HepG2 (cell line): ENCODE measurements at regions not wholly inside any gene's neighbourhood (a gene's known extent, or its start where the extent isn't known, plus 50 kb on each side); places are given as distances from the start of the nearest gene placed in this dataset.

Experiments used
- ATAC-seq: fragments of 200-7000 bp; cut with Tn5 transposase; 3 replicates; pipeline ENCODE4 v1.9.1; 2020; ENCODE audit warnings: mild to moderate bottlenecking, moderate library complexity
- BruUV-seq: library from RNA; stranded (reverse); fragments of 400-500 nt; replicated peaks from 2 replicates; lab custom pipeline; 2021; lab: Mats Ljungman, UMichigan
- CTCF ChIA-PET: fragments of 300-600 bp; formaldehyde crosslinking; extraction: SDS; loops from one replicate; lab custom pipeline; 2021; ENCODE audit warnings: low total read pairs, inconsistent platforms, low intra/inter-chr PET ratio; lab: Yijun Ruan, JAX
- POLR2A ChIA-PET: fragments of 350-600 bp; sonication (Branson Sonifier 250); formaldehyde crosslinking; loops from one replicate; lab custom pipeline; 2020; ENCODE audit warnings: antibody characterized with exemption, inconsistent platforms; lab: Yijun Ruan, JAX
- DNase-seq: peaks from one replicate; pipeline ENCODE4 v3.0.0-alpha.2; 2015; ENCODE audit warnings: low spot score
- FAIRE-seq: peaks from 3 replicates; lab custom pipeline; 2011; peaks lifted over from hg19 to GRCh38; lab: Jason Lieb, UNC
- H2AFZ ChIP-seq: one replicate; pipeline ENCODE4 v1.6.1; 2011; ENCODE audit warnings: low read length, inconsistent platforms
- H3K27ac ChIP-seq: fragments of 300-600 bp; 3 replicates; pipeline ENCODE4 v1.8.0; 2011; ENCODE audit warnings: mixed run types, mild to moderate bottlenecking, mixed read lengths, low read length, inconsistent platforms; ENCODE audit not compliant: insufficient read depth; ENCODE audit errors: extremely low read length
- H3K27me3 ChIP-seq, 2 experiments: fragments of 200-600 bp in 1 of 2; 2 replicates in 1 of 2; 3 replicates in 1 of 2; pipeline versions ENCODE4 v1.6.0 to v1.8.0; 2011; ENCODE audit warnings: low read length in 2 of 2, mild to moderate bottlenecking in 2 of 2, moderate library complexity in 2 of 2, inconsistent platforms in 1 of 2; ENCODE audit not compliant: insufficient read depth in 2 of 2, control insufficient read depth in 1 of 2
- H3K36me3 ChIP-seq, 2 experiments: fragments of 200-600 bp in 1 of 2; replicated peaks in 1 of 2; 2 replicates in 1 of 2; 3 replicates in 1 of 2; pipeline versions ENCODE4 v1.5.1 to v1.8.0; 2011; ENCODE audit warnings: low read length in 2 of 2, inconsistent platforms in 1 of 2; ENCODE audit not compliant: insufficient read depth in 2 of 2, control insufficient read depth in 1 of 2
- H3K4me1 ChIP-seq: 2 replicates; pipeline ENCODE4 v1.5.1; 2012; ENCODE audit warnings: low read length, inconsistent platforms; ENCODE audit not compliant: insufficient read depth
- H3K4me2 ChIP-seq: 2 replicates; pipeline ENCODE4 v1.6.0; 2011; ENCODE audit warnings: low read depth, low read length, inconsistent platforms
- H3K4me3 ChIP-seq, 3 experiments: fragments of 200-600 bp in 1 of 3; sonication (generic), shearing (Covaris generic) in 1 of 3; replicated peaks in 1 of 3; 2 replicates each; pipeline ENCODE4 v1.5.1; 2011 to 2016; ENCODE audit warnings: low read length in 3 of 3, inconsistent platforms in 2 of 3, low read depth in 2 of 3, mild to moderate bottlenecking in 2 of 3, control low read depth in 1 of 3, mixed read lengths in 1 of 3; ENCODE audit not compliant: insufficient read depth in 1 of 3
- H3K79me2 ChIP-seq: one replicate; pipeline ENCODE4 v1.6.1; 2011; ENCODE audit warnings: low read length, inconsistent platforms; ENCODE audit not compliant: insufficient read depth
- H3K9ac ChIP-seq: 2 replicates; pipeline ENCODE4 v1.6.0; 2011; ENCODE audit warnings: mild to moderate bottlenecking, low read depth, low read length, inconsistent platforms; ENCODE audit not compliant: insufficient read depth
- H3K9me3 ChIP-seq: 2 replicates; pipeline ENCODE4 v1.5.1; 2012; ENCODE audit warnings: mild to moderate bottlenecking, low read length
- H4K20me1 ChIP-seq: 2 replicates; pipeline ENCODE4 v1.6.0; 2011; ENCODE audit warnings: inconsistent platforms, mild to moderate bottlenecking, low read length, moderate library complexity; ENCODE audit not compliant: insufficient read depth
- ARID2 ChIP-seq: sonication (generic); formaldehyde crosslinking; IDR thresholded peaks from 2 replicates; pipeline ENCODE4 v1.8.1; 2022; ENCODE audit warnings: mild to moderate bottlenecking, missing genetic modification reagents, borderline replicate concordance
- HNRNPUL1 ChIP-seq: fragments of 200-400 bp; formaldehyde crosslinking; IDR thresholded peaks from 2 replicates; pipeline ENCODE4 v1.6.1; 2017; ENCODE audit warnings: low read depth, mild to moderate bottlenecking, low read length, moderate library complexity
- IRX3 ChIP-seq: sonication (generic); formaldehyde crosslinking; IDR thresholded peaks from 2 replicates; pipeline ENCODE4 v1.8.1; 2023; ENCODE audit warnings: mild to moderate bottlenecking, low read depth, missing genetic modification reagents, borderline replicate concordance
- JUN ChIP-seq: sonication (generic); formaldehyde crosslinking; IDR thresholded peaks from 2 replicates; pipeline ENCODE4 v1.4.0; 2020; ENCODE audit warnings: mild to moderate bottlenecking, missing genetic modification reagents
- PAX8 ChIP-seq: sonication (generic); formaldehyde crosslinking; IDR thresholded peaks from 2 replicates; pipeline ENCODE4 v1.8.0; 2022; ENCODE audit warnings: mild to moderate bottlenecking, missing genetic modification reagents, borderline replicate concordance
- RARA ChIP-seq: IDR thresholded peaks from 2 replicates; pipeline ENCODE4 v1.6.1; 2016; ENCODE audit warnings: missing genetic modification reagents, missing compliant biosample characterization
- SMAD1 ChIP-seq: sonication (generic); formaldehyde crosslinking; IDR thresholded peaks from 2 replicates; pipeline ENCODE4 v1.4.0; 2020; ENCODE audit warnings: missing genetic modification reagents, low read depth, mild to moderate bottlenecking, borderline replicate concordance
- SOX5 ChIP-seq: IDR thresholded peaks from 2 replicates; pipeline ENCODE4 v1.6.1; 2016; ENCODE audit warnings: borderline replicate concordance
- SRY ChIP-seq: sonication (generic); formaldehyde crosslinking; IDR thresholded peaks from 2 replicates; pipeline ENCODE4 v1.8.0; 2022; ENCODE audit warnings: mild to moderate bottlenecking, missing genetic modification reagents
- TAF1 ChIP-seq: sonication (generic); formaldehyde crosslinking; IDR thresholded peaks from 2 replicates; pipeline ENCODE4 v1.4.0; 2020; ENCODE audit warnings: missing genetic modification reagents
- THRA ChIP-seq: sonication (generic); formaldehyde crosslinking; IDR thresholded peaks from 2 replicates; pipeline ENCODE4 v1.4.0; 2020; ENCODE audit warnings: missing genetic modification reagents, borderline replicate concordance
- ZFP62 ChIP-seq: sonication (generic); formaldehyde crosslinking; IDR thresholded peaks from 2 replicates; pipeline ENCODE4 v1.4.0; 2020; ENCODE audit warnings: missing genetic modification reagents
- ZNF713 ChIP-seq: sonication (generic); formaldehyde crosslinking; IDR thresholded peaks from 2 replicates; pipeline ENCODE4 v1.4.0; 2020; ENCODE audit warnings: mild to moderate bottlenecking, missing genetic modification reagents
- ZNF737 ChIP-seq: sonication (generic); formaldehyde crosslinking; IDR thresholded peaks from 2 replicates; pipeline ENCODE4 v1.5.0; 2020; ENCODE audit warnings: missing genetic modification reagents, mild to moderate bottlenecking, borderline replicate concordance
- ZNF747 ChIP-seq: sonication (generic); formaldehyde crosslinking; IDR thresholded peaks from 2 replicates; pipeline ENCODE4 v1.8.1; 2023; ENCODE audit warnings: missing genetic modification reagents, mild to moderate bottlenecking, borderline replicate concordance
- ZNF768 ChIP-seq: sonication (generic); formaldehyde crosslinking; IDR thresholded peaks from 2 replicates; pipeline ENCODE4 v1.4.0; 2020; ENCODE audit warnings: missing genetic modification reagents
- WGBS: methylation state at CpG from one replicate; pipeline ENCODE4 v1.1.6; 2017; ENCODE audit warnings: low lambda C conversion rate; 5-methylcytosine and 5-hydroxymethylcytosine counted together
- in situ Hi-C: cut with HindIII; loops from 2 replicates; pipeline ENCODE4 v1.10.0; 2017; ENCODE audit warnings: low pct_unique_long_range_greater_than_20kb; ENCODE audit not compliant: extremely low pct_ligation_motif_present
- intact Hi-C: fragments of 100-400 bp; cut with micrococcal nuclease; formaldehyde crosslinking; loops from one replicate; pipeline ENCODE4 v1.10.0; 2022; ENCODE audit not compliant: unreplicated experiment
- TF ChIP-seq, protein P1 (sequence below): sonication (generic); formaldehyde crosslinking; IDR thresholded peaks from 2 replicates; pipeline ENCODE4 v1.8.0; 2022; ENCODE audit warnings: mild to moderate bottlenecking, missing genetic modification reagents; ENCODE audit not compliant: insufficient replicate concordance

DNA sequence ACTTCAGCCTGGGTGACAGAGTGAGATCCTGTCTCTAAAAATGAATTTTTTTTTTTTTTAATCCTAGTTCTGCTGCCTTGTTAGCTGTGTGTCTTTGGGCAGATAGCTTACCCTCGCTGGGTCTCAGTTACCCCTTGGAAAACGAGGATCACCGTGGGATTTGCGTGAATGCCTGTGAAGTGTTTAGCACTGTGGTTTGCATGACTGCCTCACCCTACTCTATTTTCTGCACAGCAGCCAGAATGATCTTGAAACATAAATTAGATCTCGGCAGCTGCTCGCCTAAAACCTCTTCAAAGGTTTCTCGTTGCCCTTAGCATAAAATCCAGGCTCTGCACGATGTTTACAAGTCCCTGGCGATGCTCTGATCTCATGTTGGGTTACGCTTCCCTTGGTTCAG, 71.2 kb upstream of the GRIN2A start:
- no peak overlapping the region for H3K27ac ChIP-seq
- intact Hi-C loops = no loop called here
- H3K4me2 ChIP-seq = no peak overlapping the region
- BruUV-seq = no TSS peak
- no peaks in the 10 kb centered on the region for H3K36me3 ChIP-seq
- H2AFZ ChIP-seq = no peak overlapping the region
- H4K20me1 ChIP-seq = no peaks in the 10 kb centered on the region
- H3K27me3 ChIP-seq = peaks cover 0 to 17% of the 10 kb centered on the region in 2 experiments; a peak in 2 of 5 replicates
- no peaks in the 10 kb centered on the region for H3K79me2 ChIP-seq
- no peak overlapping the region for H3K4me3 ChIP-seq
- ATAC-seq (no peak), FAIRE-seq (no peak), DNase-seq (no peak)
- WGBS = 60% methylated on average over 10 of the region's 10 CpGs
- POLR2A ChIA-PET = no interaction called here
- in situ Hi-C loops = no loop called here
- H3K4me1 ChIP-seq = peaks cover 30% of the 10 kb centered on the region
- peak; percentile 53; the same call in 1 of the 2 replicates for TF ChIP-seq ZNF768
- TF ChIP-seq HNRNPUL1 = no peak
- H3K9ac ChIP-seq = no peak overlapping the region
- no peaks in the 10 kb centered on the region for H3K9me3 ChIP-seq
- CTCF ChIA-PET = interaction anchor here (1.1 kb wide), 1 partner anchor 256 kb away, joined by 3 read pairs; no protein-coding TSS in a partner anchor

DNA sequence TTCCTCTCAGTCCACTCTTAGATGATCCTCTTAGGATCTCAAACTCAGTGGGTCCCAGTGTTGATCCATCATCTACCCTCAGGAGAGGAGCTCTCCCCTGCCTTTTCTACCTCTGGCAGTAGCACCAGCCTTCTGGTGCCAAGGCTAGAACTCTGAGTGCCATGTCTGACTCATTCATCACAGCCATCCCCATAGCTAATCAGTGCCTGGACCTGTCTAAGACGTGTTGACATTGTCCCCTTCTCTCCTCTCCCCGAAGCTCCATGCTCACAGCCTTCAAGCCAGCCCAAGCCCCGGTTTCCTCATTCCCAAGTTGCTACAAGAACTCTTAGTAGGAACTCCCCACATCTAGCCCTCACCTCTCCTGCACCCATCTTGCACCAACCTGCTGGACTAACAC, 73.5 kb upstream of the GRIN2A start:
- DNase-seq (no peak), FAIRE-seq (no peak), ATAC-seq (no peak)
- no peaks in the 10 kb centered on the region for H3K36me3 ChIP-seq
- in situ Hi-C loops = loop anchor here (5.0 kb wide), 3 partner anchors 57 to 482 kb away; no protein-coding TSS in a partner anchor
- CTCF ChIA-PET = interaction anchor here (2.9 kb wide), 1 partner anchor 253 kb away, joined by 87 read pairs; no protein-coding TSS in a partner anchor
- peaks cover 0 to 7% of the 10 kb centered on the region in 2 experiments; a peak in 2 of 5 replicates for H3K27me3 ChIP-seq
- POLR2A ChIA-PET = interaction anchor here (3.1 kb wide), 1 partner anchor 11 kb away, joined by 28 read pairs; no protein-coding TSS in a partner anchor
- intact Hi-C loops = loop anchor here (1.0 to 5.0 kb wide), 3 partner anchors 107 to 182 kb away; partner anchors contain the start of gene ATF7IP2
- H3K27ac ChIP-seq = no peak overlapping the region
- peak overlapping the region; percentile 52 for H2AFZ ChIP-seq
- H3K4me1 ChIP-seq = peaks cover 38% of the 10 kb centered on the region
- H3K4me3 ChIP-seq = no peak overlapping the region
- no peaks in the 10 kb centered on the region for H4K20me1 ChIP-seq
- BruUV-seq = no TSS peak
- H3K79me2 ChIP-seq = no peaks in the 10 kb centered on the region
- WGBS = 74% methylated on average over 3 of the region's 3 CpGs
- no peaks in the 10 kb centered on the region for H3K9me3 ChIP-seq
- no peak overlapping the region for H3K9ac ChIP-seq
- no peak overlapping the region for H3K4me2 ChIP-seq
- TF ChIP-seq, protein P1, sequence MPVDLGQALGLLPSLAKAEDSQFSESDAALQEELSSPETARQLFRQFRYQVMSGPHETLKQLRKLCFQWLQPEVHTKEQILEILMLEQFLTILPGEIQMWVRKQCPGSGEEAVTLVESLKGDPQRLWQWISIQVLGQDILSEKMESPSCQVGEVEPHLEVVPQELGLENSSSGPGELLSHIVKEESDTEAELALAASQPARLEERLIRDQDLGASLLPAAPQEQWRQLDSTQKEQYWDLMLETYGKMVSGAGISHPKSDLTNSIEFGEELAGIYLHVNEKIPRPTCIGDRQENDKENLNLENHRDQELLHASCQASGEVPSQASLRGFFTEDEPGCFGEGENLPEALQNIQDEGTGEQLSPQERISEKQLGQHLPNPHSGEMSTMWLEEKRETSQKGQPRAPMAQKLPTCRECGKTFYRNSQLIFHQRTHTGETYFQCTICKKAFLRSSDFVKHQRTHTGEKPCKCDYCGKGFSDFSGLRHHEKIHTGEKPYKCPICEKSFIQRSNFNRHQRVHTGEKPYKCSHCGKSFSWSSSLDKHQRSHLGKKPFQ (CRISPR knock-in tag) = no peak
- TF ChIP-seq ARID2 (CRISPR knock-in tag) (no peak), ZNF737 (CRISPR knock-in tag) (0 out of 2 replicates have a peak, but pooled peaks have one; percentile 39), TAF1 (CRISPR knock-in tag) (no peak), SOX5 (no peak), ZNF747 (CRISPR knock-in tag) (0 out of 2 replicates have a peak, but pooled peaks have one; percentile 21), RARA (CRISPR knock-in tag) (no peak), PAX8 (CRISPR knock-in tag) (no peak), ZFP62 (CRISPR knock-in tag) (no peak), THRA (CRISPR knock-in tag) (no peak), SMAD1 (no peak), ZNF713 (CRISPR knock-in tag) (no peak), SRY (no peak), IRX3 (CRISPR knock-in tag) (no peak), JUN (CRISPR knock-in tag) (no peak)
